ENCODE measurements at regions not wholly inside any gene's neighbourhood (a gene's known extent, or its start where the extent isn't known, plus 50 kb on each side); places are given as distances from the start of the nearest gene placed in this dataset.

DNA sequence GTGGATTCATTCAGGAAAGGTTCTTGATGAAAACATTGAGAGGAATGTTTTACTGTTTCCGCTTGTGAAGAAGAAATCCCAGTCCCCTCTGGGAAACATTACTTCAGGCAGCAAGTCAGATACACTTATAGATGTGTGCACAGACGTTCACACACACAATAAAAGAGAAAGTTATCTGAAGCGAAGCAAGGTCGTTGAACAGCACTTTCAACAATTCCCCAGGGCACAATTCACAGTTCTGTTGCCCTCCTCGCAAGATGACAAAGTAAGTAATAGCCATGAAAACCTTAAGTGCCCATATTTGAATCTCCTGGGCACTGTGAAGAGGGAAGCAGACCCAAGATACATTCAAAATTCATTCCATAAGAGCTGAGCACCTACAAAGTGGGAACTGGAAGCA is 156.6 kb upstream of the CAND1 start:
- no peak overlapping the region for H3K27ac ChIP-seq (ENCODE audit: low read depth, low read length)
- no peaks in the 10 kb centered on the region for H3K79me2 ChIP-seq (ENCODE audit: control insufficient read depth, insufficient read depth, low read length, unreplicated experiment)
- no peaks in the 10 kb centered on the region for H3K27me3 ChIP-seq (ENCODE audit: insufficient read depth, low read length)
- no peaks in the 10 kb centered on the region for H3K36me3 ChIP-seq (ENCODE audit: insufficient read depth, low read length)
- no peak overlapping the region for H2AFZ ChIP-seq (ENCODE audit: low read length, unreplicated experiment)
- no peak overlapping the region for H3K4me3 ChIP-seq (ENCODE audit: low read depth, low read length)
- no peaks in the 10 kb centered on the region for H3K4me1 ChIP-seq (ENCODE audit: control insufficient read depth, insufficient read depth, low read length, unreplicated experiment)

GRCh38 chr12:67116134-67116533 is 153.0 kb upstream of the CAND1 start:
- H2AFZ ChIP-seq (ENCODE audit: low read length, unreplicated experiment) = no peak overlapping the region
- H3K4me1 ChIP-seq (ENCODE audit: control insufficient read depth, insufficient read depth, low read length, unreplicated experiment) = no peaks in the 10 kb centered on the region
- H3K79me2 ChIP-seq (ENCODE audit: control insufficient read depth, insufficient read depth, low read length, unreplicated experiment) = no peaks in the 10 kb centered on the region
- no peaks in the 10 kb centered on the region for H3K27me3 ChIP-seq (ENCODE audit: insufficient read depth, low read length)
- no peak overlapping the region for H3K4me3 ChIP-seq (ENCODE audit: low read depth, low read length)
- H3K36me3 ChIP-seq (ENCODE audit: insufficient read depth, low read length) = no peaks in the 10 kb centered on the region
- no peak overlapping the region for H3K27ac ChIP-seq (ENCODE audit: low read depth, low read length)

DNA sequence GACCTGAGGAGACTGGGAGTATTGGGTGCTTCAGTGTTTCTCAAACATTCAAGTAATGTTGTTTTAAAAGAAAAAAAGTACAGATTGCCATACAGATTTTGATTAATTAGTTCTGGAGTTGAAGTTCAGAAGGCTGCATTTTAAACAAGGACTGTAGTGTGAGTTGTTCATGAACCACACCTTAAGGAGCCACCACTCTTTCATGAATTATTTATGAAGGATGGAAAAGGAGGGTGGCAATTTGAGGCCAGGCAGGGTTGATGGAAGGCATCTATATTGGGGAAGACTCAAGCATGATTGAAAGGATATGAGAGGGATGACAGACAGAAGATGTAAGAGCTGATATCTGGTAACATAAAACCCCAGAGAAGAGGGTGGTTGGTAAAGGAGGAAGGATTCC is 146.6 kb upstream of the CAND1 start:
- Histone ChIP-seq H3K4me3 (ENCODE audit: low read depth, low read length) (no peak overlapping the region), H2AFZ (ENCODE audit: low read length, unreplicated experiment) (no peak overlapping the region), H3K27ac (ENCODE audit: low read depth, low read length) (no peak overlapping the region), H3K27me3 (ENCODE audit: insufficient read depth, low read length) (no peaks in the 10 kb centered on the region; the same call in 1 of the 2 replicates), H3K4me1 (ENCODE audit: control insufficient read depth, insufficient read depth, low read length, unreplicated experiment) (no peaks in the 10 kb centered on the region), H3K79me2 (ENCODE audit: control insufficient read depth, insufficient read depth, low read length, unreplicated experiment) (no peaks in the 10 kb centered on the region), H3K36me3 (ENCODE audit: insufficient read depth, low read length) (no peaks in the 10 kb centered on the region)

DNA sequence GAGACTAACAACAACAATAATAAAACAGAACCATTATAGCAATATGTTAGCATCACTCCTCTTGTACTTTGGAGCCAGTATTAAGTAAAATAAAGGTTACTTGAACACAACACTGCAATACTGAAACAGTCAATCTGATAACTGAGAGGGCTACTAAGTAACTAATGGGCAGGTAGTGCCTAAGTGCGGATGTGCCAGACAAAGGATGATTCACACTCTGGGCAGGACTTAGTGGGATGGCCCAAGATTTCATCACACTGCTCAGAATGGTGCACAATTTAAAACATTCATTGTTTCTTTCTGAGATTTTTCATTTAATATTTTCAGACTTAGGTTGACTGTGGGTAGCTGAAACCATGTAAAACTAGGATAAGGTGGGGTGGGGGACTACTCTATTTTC is 131.9 kb upstream of the CAND1 start:
- no peak overlapping the region for H3K27ac ChIP-seq (ENCODE audit: low read depth, low read length)
- no peaks in the 10 kb centered on the region for H3K79me2 ChIP-seq (ENCODE audit: control insufficient read depth, insufficient read depth, low read length, unreplicated experiment)
- no peaks in the 10 kb centered on the region for H3K27me3 ChIP-seq (ENCODE audit: insufficient read depth, low read length)
- no peak overlapping the region for H3K4me3 ChIP-seq (ENCODE audit: low read depth, low read length)
- H3K4me1 ChIP-seq (ENCODE audit: control insufficient read depth, insufficient read depth, low read length, unreplicated experiment) = no peaks in the 10 kb centered on the region
- H2AFZ ChIP-seq (ENCODE audit: low read length, unreplicated experiment) = no peak overlapping the region
- no peaks in the 10 kb centered on the region for H3K36me3 ChIP-seq (ENCODE audit: insufficient read depth, low read length)

GRCh38 chr12:67141296-67142018 is 127.7 kb upstream of the CAND1 start:
- H3K27me3 ChIP-seq (ENCODE audit: insufficient read depth, low read length) = no peaks in the 10 kb centered on the region
- H2AFZ ChIP-seq (ENCODE audit: low read length, unreplicated experiment) = no peak overlapping the region
- H3K27ac ChIP-seq (ENCODE audit: low read depth, low read length) = no peak overlapping the region
- no peaks in the 10 kb centered on the region for H3K36me3 ChIP-seq (ENCODE audit: insufficient read depth, low read length)
- no peak overlapping the region for H3K4me3 ChIP-seq (ENCODE audit: low read depth, low read length)
- H3K79me2 ChIP-seq (ENCODE audit: control insufficient read depth, insufficient read depth, low read length, unreplicated experiment) = no peaks in the 10 kb centered on the region
- H3K4me1 ChIP-seq (ENCODE audit: control insufficient read depth, insufficient read depth, low read length, unreplicated experiment) = no peaks in the 10 kb centered on the region

DNA sequence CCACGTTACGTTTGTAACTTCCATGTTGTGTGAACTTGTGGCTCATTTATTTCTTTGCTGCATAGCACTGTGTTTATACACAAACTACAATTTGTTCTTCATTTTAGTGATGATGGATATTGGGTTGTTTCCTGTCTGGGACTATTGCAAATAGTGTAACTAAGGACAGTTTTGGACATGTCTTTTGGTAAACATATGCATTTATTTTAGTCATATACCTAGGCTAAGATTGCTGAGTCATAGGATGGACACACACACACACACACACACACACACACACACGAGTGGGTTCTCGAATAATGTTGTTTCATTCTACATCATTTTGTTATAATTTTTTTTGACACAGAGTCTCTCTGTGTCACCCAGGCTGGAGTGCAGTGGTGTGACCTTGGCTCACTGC is 123.5 kb upstream of the CAND1 start:
- Histone ChIP-seq H3K27me3 (ENCODE audit: insufficient read depth, low read length) (no peaks in the 10 kb centered on the region; the same call in 1 of the 2 replicates), H3K79me2 (ENCODE audit: control insufficient read depth, insufficient read depth, low read length, unreplicated experiment) (no peaks in the 10 kb centered on the region), H3K27ac (ENCODE audit: low read depth, low read length) (no peak overlapping the region), H2AFZ (ENCODE audit: low read length, unreplicated experiment) (no peak overlapping the region), H3K36me3 (ENCODE audit: insufficient read depth, low read length) (no peaks in the 10 kb centered on the region), H3K4me3 (ENCODE audit: low read depth, low read length) (no peak overlapping the region), H3K4me1 (ENCODE audit: control insufficient read depth, insufficient read depth, low read length, unreplicated experiment) (no peaks in the 10 kb centered on the region)

- Histone ChIP-seq H2AFZ (ENCODE audit: low read length, unreplicated experiment) (no peak overlapping the region), H3K27me3 (ENCODE audit: insufficient read depth, low read length) (no peaks in the 10 kb centered on the region; the same call in 1 of the 2 replicates), H3K4me3 (ENCODE audit: low read depth, low read length) (no peak overlapping the region), H3K4me1 (ENCODE audit: control insufficient read depth, insufficient read depth, low read length, unreplicated experiment) (no peaks in the 10 kb centered on the region), H3K79me2 (ENCODE audit: control insufficient read depth, insufficient read depth, low read length, unreplicated experiment) (no peaks in the 10 kb centered on the region), H3K27ac (ENCODE audit: low read depth, low read length) (no peak overlapping the region), H3K36me3 (ENCODE audit: insufficient read depth, low read length) (no peaks in the 10 kb centered on the region)
Measured at GRCh38 chr12:67147030-67147429, 122.1 kb upstream of the CAND1 start.

- H3K79me2 ChIP-seq (ENCODE audit: control insufficient read depth, insufficient read depth, low read length, unreplicated experiment) = no peaks in the 10 kb centered on the region
Measured at GRCh38 chr12:67147447-67147846, 121.7 kb upstream of the CAND1 start.

GRCh38 chr12:67148265-67148664 is 120.9 kb upstream of the CAND1 start:
- H3K4me1 ChIP-seq (ENCODE audit: control insufficient read depth, insufficient read depth, low read length, unreplicated experiment) = no peaks in the 10 kb centered on the region
- H3K27ac ChIP-seq (ENCODE audit: low read depth, low read length) = no peak overlapping the region
- H3K27me3 ChIP-seq (ENCODE audit: insufficient read depth, low read length) = no peaks in the 10 kb centered on the region; the same call in 1 of the 2 replicates
- no peak overlapping the region for H3K4me3 ChIP-seq (ENCODE audit: low read depth, low read length)
- H2AFZ ChIP-seq (ENCODE audit: low read length, unreplicated experiment) = no peak overlapping the region
- H3K36me3 ChIP-seq (ENCODE audit: insufficient read depth, low read length) = no peaks in the 10 kb centered on the region
- no peaks in the 10 kb centered on the region for H3K79me2 ChIP-seq (ENCODE audit: control insufficient read depth, insufficient read depth, low read length, unreplicated experiment)

More at GRCh38 chr12:67147447-67147846, 121.7 kb upstream of the CAND1 start:
- H3K27me3 ChIP-seq (ENCODE audit: insufficient read depth, low read length) = no peaks in the 10 kb centered on the region; the same call in 1 of the 2 replicates
- no peak overlapping the region for H3K27ac ChIP-seq (ENCODE audit: low read depth, low read length)
- no peak overlapping the region for H2AFZ ChIP-seq (ENCODE audit: low read length, unreplicated experiment)
- no peaks in the 10 kb centered on the region for H3K36me3 ChIP-seq (ENCODE audit: insufficient read depth, low read length)
- H3K4me3 ChIP-seq (ENCODE audit: low read depth, low read length) = no peak overlapping the region
- no peaks in the 10 kb centered on the region for H3K4me1 ChIP-seq (ENCODE audit: control insufficient read depth, insufficient read depth, low read length, unreplicated experiment)

DNA sequence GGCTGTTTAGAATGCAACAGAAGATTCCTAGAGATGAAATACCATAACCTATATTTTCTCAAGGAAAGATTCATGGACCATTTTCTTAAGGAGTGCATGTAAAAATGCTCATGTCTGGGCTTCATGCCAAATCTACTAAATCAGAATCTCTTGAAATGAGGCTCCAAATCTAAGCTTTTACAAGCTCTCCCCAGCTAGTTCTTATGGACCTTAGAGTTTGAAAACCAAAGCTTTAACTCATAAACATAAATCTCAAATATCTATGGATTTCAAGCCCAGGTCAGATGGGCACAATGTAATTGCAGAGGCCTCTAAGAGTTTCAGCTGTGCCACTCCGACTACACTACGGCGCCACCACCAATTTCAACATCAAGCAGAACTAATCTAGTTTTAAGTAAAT is 117.3 kb upstream of the CAND1 start:
- H3K4me3 ChIP-seq (ENCODE audit: low read depth, low read length) = no peak overlapping the region
- H2AFZ ChIP-seq (ENCODE audit: low read length, unreplicated experiment) = no peak overlapping the region
- H3K36me3 ChIP-seq (ENCODE audit: insufficient read depth, low read length) = no peaks in the 10 kb centered on the region
- H3K27me3 ChIP-seq (ENCODE audit: insufficient read depth, low read length) = no peaks in the 10 kb centered on the region; the same call in 1 of the 2 replicates
- no peaks in the 10 kb centered on the region for H3K4me1 ChIP-seq (ENCODE audit: control insufficient read depth, insufficient read depth, low read length, unreplicated experiment)
- no peak overlapping the region for H3K27ac ChIP-seq (ENCODE audit: low read depth, low read length)
- no peaks in the 10 kb centered on the region for H3K79me2 ChIP-seq (ENCODE audit: control insufficient read depth, insufficient read depth, low read length, unreplicated experiment)

DNA sequence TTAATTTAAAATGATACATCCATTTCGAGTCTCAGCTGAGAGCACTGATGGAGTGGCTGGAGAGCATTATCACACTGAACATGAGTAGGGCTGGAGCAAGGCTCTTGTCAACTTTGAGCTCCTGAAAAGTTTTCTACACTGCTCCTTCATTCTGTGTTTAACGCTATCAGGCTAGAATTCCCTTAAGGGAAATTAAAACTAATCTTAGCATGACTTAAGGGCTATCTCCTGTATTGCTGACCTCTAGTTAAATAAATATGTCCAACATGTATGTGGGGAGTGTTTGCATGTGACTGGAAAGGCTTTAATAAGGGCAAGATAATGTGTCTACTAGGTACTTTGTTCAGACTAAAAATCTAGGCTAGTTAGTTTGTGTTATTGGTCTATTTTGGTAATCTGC is 116.7 kb upstream of the CAND1 start:
- Histone ChIP-seq H3K79me2 (ENCODE audit: control insufficient read depth, insufficient read depth, low read length, unreplicated experiment) (no peaks in the 10 kb centered on the region), H3K4me3 (ENCODE audit: low read depth, low read length) (no peak overlapping the region), H3K27ac (ENCODE audit: low read depth, low read length) (no peak overlapping the region), H2AFZ (ENCODE audit: low read length, unreplicated experiment) (no peak overlapping the region), H3K27me3 (ENCODE audit: insufficient read depth, low read length) (peaks cover under 1% of the 10 kb centered on the region; the same call in 1 of the 2 replicates), H3K4me1 (ENCODE audit: control insufficient read depth, insufficient read depth, low read length, unreplicated experiment) (no peaks in the 10 kb centered on the region), H3K36me3 (ENCODE audit: insufficient read depth, low read length) (no peaks in the 10 kb centered on the region)

Measured in ACC112 (cell line).